IMR-90 (cell line): ENCODE measurements at regions not wholly inside any gene's neighbourhood (a gene's known extent, or its start where the extent isn't known, plus 50 kb on each side); places are given as distances from the start of the nearest gene placed in this dataset.
A peak's percentile ranks its signal among the peaks of the same experiment; 100 is the strongest.

ENCODE experiments used
- ATAC-seq: fragments of 200-7000 bp; cut with Tn5 transposase; 2 replicates; pipeline ENCODE4 v1.9.1; 2020; ENCODE audit warnings: low read depth, mild to moderate bottlenecking, moderate library complexity
- BruUV-seq: library from RNA; stranded (reverse); fragments of 400-500 nt; replicated peaks from 2 replicates; lab custom pipeline; 2021; lab: Mats Ljungman, UMichigan
- CTCF ChIA-PET: fragments of 300-600 bp; formaldehyde crosslinking; extraction: SDS; loops from one replicate; lab custom pipeline; 2021; ENCODE audit warnings: antibody characterized with exemption; lab: Yijun Ruan, JAX
- POLR2A ChIA-PET: fragments of 300-600 bp; sonication (Branson Sonifier 250); formaldehyde crosslinking; loops from one replicate; lab custom pipeline; 2022; ENCODE audit warnings: antibody characterized with exemption; ENCODE audit not compliant: unreplicated experiment; lab: Charles Lee
- DNase-seq: peaks from one replicate; pipeline ENCODE4 v3.0.0; 2013
- H2AFZ ChIP-seq: replicated peaks from 2 replicates; pipeline ENCODE3; 2013; ENCODE audit warnings: low read length, mild to moderate bottlenecking; ENCODE audit not compliant: poor library complexity
- H2AK5ac ChIP-seq: 2 replicates; pipeline ENCODE4 v1.6.1; 2013; ENCODE audit warnings: low read depth, low read length, inconsistent platforms
- H2AK9ac ChIP-seq: replicated peaks from 2 replicates; pipeline ENCODE3; 2013; ENCODE audit warnings: mild to moderate bottlenecking, low read depth, low read length, moderate library complexity; ENCODE audit not compliant: poor library complexity
- H2BK120ac ChIP-seq: 2 replicates; pipeline ENCODE4 v1.6.1; 2013; ENCODE audit warnings: low read depth, low read length, inconsistent platforms
- H2BK15ac ChIP-seq: 3 replicates; pipeline ENCODE4 v1.6.1; 2013; ENCODE audit warnings: low read depth, low read length, inconsistent platforms
- H2BK20ac ChIP-seq: 2 replicates; pipeline ENCODE4 v1.6.1; 2013; ENCODE audit warnings: low read depth, mild to moderate bottlenecking, inconsistent platforms, low read length, moderate library complexity
- H2BK5ac ChIP-seq: 2 replicates; pipeline ENCODE4 v1.6.1; 2013; ENCODE audit warnings: mild to moderate bottlenecking, low read depth, low read length, inconsistent platforms; ENCODE audit not compliant: poor library complexity, severe bottlenecking
- H3K14ac ChIP-seq: replicated peaks from 2 replicates; pipeline ENCODE4 v1.6.1; 2013; ENCODE audit warnings: low read depth, low read length, inconsistent platforms
- H3K18ac ChIP-seq: 2 replicates; pipeline ENCODE4 v1.6.1; 2013; ENCODE audit warnings: low read depth, low read length, control low read depth
- H3K23ac ChIP-seq: 2 replicates; pipeline ENCODE4 v1.6.1; 2013; ENCODE audit warnings: low read depth, low read length, inconsistent platforms
- H3K27ac ChIP-seq: 2 replicates; pipeline ENCODE4 v1.5.1; 2013; ENCODE audit warnings: mild to moderate bottlenecking, control low read depth, low read length; ENCODE audit not compliant: insufficient read depth
- H3K27me3 ChIP-seq: 2 replicates; pipeline ENCODE4 v1.6.1; 2013; ENCODE audit warnings: low read length; ENCODE audit not compliant: control insufficient read depth, insufficient read depth
- H3K36me3 ChIP-seq: 2 replicates; pipeline ENCODE4 v1.6.1; 2013; ENCODE audit warnings: low read length, mixed read lengths; ENCODE audit not compliant: control insufficient read depth, insufficient read depth
- H3K4ac ChIP-seq: 2 replicates; pipeline ENCODE4 v1.6.1; 2013; ENCODE audit warnings: low read depth, low read length, inconsistent platforms
- H3K4me1 ChIP-seq: 2 replicates; pipeline ENCODE4 v1.6.1; 2013; ENCODE audit warnings: low read length, mixed read lengths; ENCODE audit not compliant: control insufficient read depth, insufficient read depth
- H3K4me2 ChIP-seq: 2 replicates; pipeline ENCODE4 v1.6.1; 2013; ENCODE audit warnings: low read depth, mild to moderate bottlenecking, control low read depth, low read length, moderate library complexity
- H3K4me3 ChIP-seq: 2 replicates; pipeline ENCODE4 v1.5.1; 2013; ENCODE audit warnings: low read depth, mild to moderate bottlenecking, control low read depth, low read length, moderate library complexity; ENCODE audit not compliant: insufficient read depth
- H3K56ac ChIP-seq: 2 replicates; pipeline ENCODE4 v1.6.1; 2013; ENCODE audit warnings: low read length, inconsistent platforms; ENCODE audit not compliant: insufficient read depth; ENCODE audit errors: extremely low read depth
- H3K79me1 ChIP-seq, 2 experiments: 2 replicates each; pipeline ENCODE4 v1.6.1; 2013; ENCODE audit warnings: low read length in 2 of 2, inconsistent platforms in 1 of 2, low read depth in 1 of 2
- H3K9ac ChIP-seq: 2 replicates; pipeline ENCODE4 v1.6.1; 2013; ENCODE audit warnings: low read depth, low read length, control low read depth
- H3K9me1 ChIP-seq: 2 replicates; pipeline ENCODE4 v1.6.1; 2013; ENCODE audit warnings: low read length, inconsistent platforms; ENCODE audit not compliant: insufficient read depth
- H3K9me3 ChIP-seq: 2 replicates; pipeline ENCODE4 v1.6.1; 2013; ENCODE audit warnings: low read length; ENCODE audit not compliant: control insufficient read depth, insufficient read depth
- H4K20me1 ChIP-seq: 2 replicates; pipeline ENCODE4 v1.6.1; 2013; ENCODE audit warnings: low read length, inconsistent platforms; ENCODE audit not compliant: insufficient read depth
- H4K5ac ChIP-seq: 2 replicates; pipeline ENCODE4 v1.6.1; 2013; ENCODE audit warnings: mild to moderate bottlenecking, low read depth, low read length, control low read depth
- H4K8ac ChIP-seq, 2 experiments: 2 replicates each; pipeline ENCODE4 v1.6.1; 2013; ENCODE audit warnings: low read depth in 2 of 2, low read length in 2 of 2, control low read depth in 1 of 2, inconsistent platforms in 1 of 2
- H4K91ac ChIP-seq: 2 replicates; pipeline ENCODE4 v1.6.1; 2013; ENCODE audit warnings: low read depth, low read length, inconsistent platforms; ENCODE audit not compliant: insufficient read depth
- CTCF ChIP-seq: conservative IDR thresholded peaks from 2 replicates; pipeline ENCODE4 v1.5.1; 2012; ENCODE audit warnings: mild to moderate bottlenecking, low read depth, low read length, improper control_type of control experiment
- FOS ChIP-seq: fragments of 150-350 bp; IDR thresholded peaks from 2 replicates; pipeline ENCODE4 v1.6.1; 2016; ENCODE audit warnings: low read depth, low read length
- RAD21 ChIP-seq: IDR thresholded peaks from 2 replicates; pipeline ENCODE4 v1.6.1; 2012; ENCODE audit warnings: low read length, improper control_type of control experiment
- SMC3 ChIP-seq: fragments of 150-350 bp; IDR thresholded peaks from 2 replicates; pipeline ENCODE4 v1.6.1; 2016; ENCODE audit warnings: low read depth, mild to moderate bottlenecking, antibody characterized with exemption, low read length, moderate library complexity
- WGBS, 2 experiments: methylation state at CpG; one replicate each; pipeline versions ENCODE4 v1.1.5 to v1.1.7; 2013; ENCODE audit warnings: missing lambda C conversion rate in 2 of 2; ENCODE audit not compliant: insufficient read length in 1 of 2; ENCODE audit errors: extremely low coverage in 2 of 2; 5-methylcytosine and 5-hydroxymethylcytosine counted together
- dilution Hi-C: fragments of 300-500 bp; cut with HindIII; formaldehyde crosslinking; loops from one replicate; pipeline ENCODE4 v1.14.3; 2018; ENCODE audit warnings: low sequenced_read_pairs; ENCODE audit not compliant: unreplicated experiment
- in situ Hi-C: fragments of 300-500 bp; cut with MboI; formaldehyde crosslinking; loops from 3 replicates; pipeline ENCODE4 v1.14.3; 2019; ENCODE audit warnings: low sequenced_read_pairs, inconsistent platforms, mixed read lengths
- intact Hi-C: fragments of 100-400 bp; cut with micrococcal nuclease; formaldehyde crosslinking; loops from 2 replicates; pipeline ENCODE4 v1.10.0; 2022

- Histone ChIP-seq H4K5ac (no peak overlapping the region), H2BK5ac (no peak overlapping the region), H4K91ac (no peak overlapping the region), H4K20me1 (no peaks in the 10 kb centered on the region), H3K14ac (no peak overlapping the region), H3K79me1 (no peaks in the 10 kb centered on the region), H3K4ac (no peak overlapping the region), H3K4me2 (no peak overlapping the region), H2AK5ac (peak overlapping the region; percentile 4; the same call in 1 of the 2 replicates), H2BK15ac (no peak overlapping the region), H3K23ac (no peak overlapping the region), H2BK120ac (no peak overlapping the region), H3K27ac (no peak overlapping the region), H3K9ac (no peak overlapping the region), H3K36me3 (no peaks in the 10 kb centered on the region), H3K9me1 (no peaks in the 10 kb centered on the region; the same call in 1 of the 2 replicates), H2AK9ac (no peak overlapping the region), H3K56ac (no peak overlapping the region), H2AFZ (peak overlapping the region; percentile 27), H3K4me1 (no peaks in the 10 kb centered on the region), H2BK20ac (no peak overlapping the region), H3K27me3 (no peaks in the 10 kb centered on the region), H3K9me3 (peaks cover 4% of the 10 kb centered on the region), H3K4me3 (no peak overlapping the region), H3K18ac (no peak overlapping the region), H4K8ac (no peak overlapping the region)
- ChIA-PET POLR2A (no interaction called here), CTCF (no interaction called here)
- TF ChIP-seq CTCF: peak; percentile 21; the same call in 1 of the 2 replicates
- no peak for TF ChIP-seq FOS
- TF ChIP-seq RAD21: peak; percentile 17; the same call in 1 of the 2 replicates
- TF ChIP-seq SMC3: peak; percentile 23; the same call in 1 of the 2 replicates
- in situ Hi-C loops (no loop called here), intact Hi-C loops (loop anchor here (10.0 kb wide), 1 partner anchor 162 kb away; no protein-coding TSS in a partner anchor), dilution Hi-C loops (no loop called here)
- ATAC-seq: no peak
- no peak for DNase-seq
- WGBS, 2 experiments: 82% methylated on average over 19 of the region's 22 CpGs; no CpG with 5 or more reads in 1 of the 2 experiments
- no TSS peak for BruUV-seq
Measured at GRCh38 chr13:44876782-44877324, 112.4 kb downstream of the NUFIP1 start.
